Body of pancreas (tissue), 4 donors: ENCODE measurements at regions not wholly inside any gene's neighbourhood (a gene's known extent, or its start where the extent isn't known, plus 50 kb on each side); places are given as distances from the start of the nearest gene placed in this dataset.
"Not testable (repeated sequence)": the region's sequence is repeated elsewhere in the genome, so short reads cannot be mapped to it uniquely, and the experiment has no call there.

Experiments used
- ATAC-seq: fragments of 150-250 bp; one replicate; pipeline ENCODE4 v1.9.1; 2016
- DNase-seq, 4 donors: peaks; one replicate each; pipeline ENCODE4 v3.0.0-alpha.2; 2019
- H3K27ac ChIP-seq, 4 donors: fragments of 200-600 bp; sonication (generic); 1 replicate in 3 of 4; 2 replicates in 1 of 4; pipeline versions ENCODE4 v1.5.1 to v1.6.1; 2016 to 2019; ENCODE audit warnings: mild to moderate bottlenecking in 1 of 4, mixed read lengths in 1 of 4, moderate library complexity in 1 of 4
- H3K27me3 ChIP-seq, 2 donors: fragments of 200-600 bp; sonication (generic); one replicate each; pipeline ENCODE4 v1.6.0; 2016; ENCODE audit warnings: mild to moderate bottlenecking in 1 of 2
- H3K36me3 ChIP-seq, 2 donors: fragments of 200-600 bp; sonication (generic); replicated peaks in 1 of 2; 2 replicates each; pipeline ENCODE4 v1.5.1; 2016; ENCODE audit warnings: low read depth in 2 of 2; ENCODE audit not compliant: insufficient read depth in 1 of 2
- H3K4me1 ChIP-seq: fragments of 200-600 bp; sonication (generic); one replicate; pipeline ENCODE4 v1.6.0; 2016
- H3K4me3 ChIP-seq, 2 donors: fragments of 200-600 bp; sonication (generic); 1 replicate in 1 of 2; 2 replicates in 1 of 2; pipeline ENCODE4 v1.5.1; 2016 to 2019
- H3K9me3 ChIP-seq, 3 donors: fragments of 200-600 bp; sonication (generic); 1 replicate in 2 of 3; 2 replicates in 1 of 3; pipeline ENCODE4 v1.5.1; 2016
- POLR2A ChIP-seq, 3 donors: fragments of 450-650 bp; IDR thresholded peaks; one replicate each; pipeline ENCODE4 v1.6.1; 2016; ENCODE audit warnings: antibody characterized with exemption in 3 of 3, mild to moderate bottlenecking in 2 of 3
- WGBS, 2 donors: methylation state at CpG; one replicate each; pipeline ENCODE4 v1.1.5; 2017; 5-methylcytosine and 5-hydroxymethylcytosine counted together
- intact Hi-C: fragments of 100-400 bp; cut with DNase I; formaldehyde crosslinking; loops from one replicate; pipeline ENCODE4 v1.15.1; 2023
- TF ChIP-seq, protein P1 (sequence below), 7 experiments: fragments of 450-650 bp in 4 of 7; fragments of 200-600 bp in 3 of 7; sonication (generic) in 3 of 7; IDR thresholded peaks; one replicate each; pipeline ENCODE4 v1.5.1; 2016 to 2019; ENCODE audit warnings: antibody characterized with exemption in 7 of 7

DNA sequence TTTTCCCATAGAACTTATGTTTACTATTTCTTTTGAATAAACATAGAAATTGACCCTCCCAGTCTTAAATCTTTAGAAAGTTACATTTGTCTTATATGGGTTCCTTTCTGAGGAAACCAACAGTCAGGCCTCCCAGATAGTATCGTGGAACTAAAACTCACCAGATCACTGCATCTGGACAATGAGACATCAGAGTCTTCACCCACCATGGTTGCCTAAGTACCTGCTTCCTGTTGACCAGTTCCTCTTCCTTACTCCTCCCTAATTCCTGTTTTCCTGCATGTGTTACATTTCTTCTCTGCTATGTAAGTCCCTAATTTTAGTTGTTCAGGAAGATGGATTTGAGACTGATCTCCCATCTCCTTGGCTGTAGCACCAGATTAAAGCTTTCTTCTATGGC lies 462.2 kb downstream of the DIRAS2 start:
- no peaks in the 10 kb centered on the region for H3K27me3 ChIP-seq
- H3K36me3 ChIP-seq, result no peaks in the 10 kb centered on the region
- intact Hi-C loops, result no loop called here
- TF ChIP-seq, protein P1, sequence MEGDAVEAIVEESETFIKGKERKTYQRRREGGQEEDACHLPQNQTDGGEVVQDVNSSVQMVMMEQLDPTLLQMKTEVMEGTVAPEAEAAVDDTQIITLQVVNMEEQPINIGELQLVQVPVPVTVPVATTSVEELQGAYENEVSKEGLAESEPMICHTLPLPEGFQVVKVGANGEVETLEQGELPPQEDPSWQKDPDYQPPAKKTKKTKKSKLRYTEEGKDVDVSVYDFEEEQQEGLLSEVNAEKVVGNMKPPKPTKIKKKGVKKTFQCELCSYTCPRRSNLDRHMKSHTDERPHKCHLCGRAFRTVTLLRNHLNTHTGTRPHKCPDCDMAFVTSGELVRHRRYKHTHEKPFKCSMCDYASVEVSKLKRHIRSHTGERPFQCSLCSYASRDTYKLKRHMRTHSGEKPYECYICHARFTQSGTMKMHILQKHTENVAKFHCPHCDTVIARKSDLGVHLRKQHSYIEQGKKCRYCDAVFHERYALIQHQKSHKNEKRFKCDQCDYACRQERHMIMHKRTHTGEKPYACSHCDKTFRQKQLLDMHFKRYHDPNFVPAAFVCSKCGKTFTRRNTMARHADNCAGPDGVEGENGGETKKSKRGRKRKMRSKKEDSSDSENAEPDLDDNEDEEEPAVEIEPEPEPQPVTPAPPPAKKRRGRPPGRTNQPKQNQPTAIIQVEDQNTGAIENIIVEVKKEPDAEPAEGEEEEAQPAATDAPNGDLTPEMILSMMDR (IDR thresholded peaks at IDR 0.05), result no peak
- no peak for TF ChIP-seq POLR2A (IDR thresholded peaks at IDR 0.05)
- 52 to 68% methylated on average over 1 of the region's 1 CpG for WGBS, 2 donors
- no peak overlapping the region for H3K4me3 ChIP-seq
- no peak for DNase-seq
- H3K27ac ChIP-seq, result no peak overlapping the region
- no peak for ATAC-seq
- H3K4me1 ChIP-seq, result no peaks in the 10 kb centered on the region
- no peaks in the 10 kb centered on the region for H3K9me3 ChIP-seq

DNA sequence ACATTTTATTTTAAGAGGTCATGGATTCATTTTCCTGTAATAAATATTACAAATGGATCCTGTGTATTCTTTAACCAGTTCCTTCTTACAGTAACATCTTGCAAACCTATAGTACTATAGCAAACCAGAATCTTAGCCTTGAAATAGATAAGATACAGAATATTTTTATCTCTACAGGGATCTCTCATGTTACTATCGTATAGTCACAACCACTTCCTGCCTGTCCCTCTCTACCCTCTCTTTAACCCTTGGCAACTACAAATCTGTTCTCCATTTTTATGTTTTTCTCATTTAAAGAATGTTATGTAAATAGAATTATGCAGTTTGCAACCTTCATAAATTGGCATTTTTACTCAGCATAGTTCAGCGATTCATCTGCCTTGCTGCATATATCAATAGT lies 454.0 kb downstream of the DIRAS2 start:
- ATAC-seq (no peak), DNase-seq (no peak)
- H3K9me3 ChIP-seq, result no peaks in the 10 kb centered on the region
- no peak overlapping the region for H3K27ac ChIP-seq
- no peaks in the 10 kb centered on the region for H3K27me3 ChIP-seq
- intact Hi-C loops, result no loop called here
- H3K4me1 ChIP-seq, result no peaks in the 10 kb centered on the region
- H3K36me3 ChIP-seq, result no peaks in the 10 kb centered on the region
- no peak overlapping the region for H3K4me3 ChIP-seq
- 51 to 59% methylated on average over 2 of the region's 2 CpGs for WGBS, 2 donors
- no peak for TF ChIP-seq POLR2A (IDR thresholded peaks at IDR 0.05)
- TF ChIP-seq, protein P1 (IDR thresholded peaks at IDR 0.05), result no peak

DNA sequence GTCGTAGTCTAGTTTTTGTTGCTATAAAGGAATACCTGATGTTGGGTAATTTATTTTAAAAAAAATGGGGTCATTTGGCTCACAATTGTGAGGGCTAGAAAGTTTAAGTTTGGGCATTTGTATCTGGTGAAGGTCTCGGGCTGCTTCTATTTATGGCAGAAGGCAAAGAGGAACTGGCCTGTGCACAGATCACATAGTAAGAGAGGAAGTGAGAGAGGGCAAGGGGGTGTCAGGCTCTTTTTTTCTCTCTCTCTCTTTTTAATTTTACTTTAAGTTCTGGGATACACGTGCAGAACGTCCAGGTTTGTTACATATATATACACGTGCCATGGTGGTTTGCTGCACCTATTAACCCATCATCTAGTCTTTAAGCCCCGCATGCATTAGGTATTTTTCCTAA lies 453.3 kb downstream of the DIRAS2 start:
- no peak overlapping the region for H3K4me3 ChIP-seq
- no peak for TF ChIP-seq POLR2A (IDR thresholded peaks at IDR 0.05)
- TF ChIP-seq, protein P1 (IDR thresholded peaks at IDR 0.05), result no peak
- no peaks in the 10 kb centered on the region for H3K9me3 ChIP-seq
- intact Hi-C loops, result no loop called here
- no peaks in the 10 kb centered on the region for H3K4me1 ChIP-seq
- DNase-seq, result no peak
- ATAC-seq, result no peak
- 69 to 78% methylated on average over 6 of the region's 6 CpGs for WGBS, 2 donors
- no peaks in the 10 kb centered on the region for H3K27me3 ChIP-seq
- no peak overlapping the region for H3K27ac ChIP-seq
- H3K36me3 ChIP-seq, result no peaks in the 10 kb centered on the region

DNA sequence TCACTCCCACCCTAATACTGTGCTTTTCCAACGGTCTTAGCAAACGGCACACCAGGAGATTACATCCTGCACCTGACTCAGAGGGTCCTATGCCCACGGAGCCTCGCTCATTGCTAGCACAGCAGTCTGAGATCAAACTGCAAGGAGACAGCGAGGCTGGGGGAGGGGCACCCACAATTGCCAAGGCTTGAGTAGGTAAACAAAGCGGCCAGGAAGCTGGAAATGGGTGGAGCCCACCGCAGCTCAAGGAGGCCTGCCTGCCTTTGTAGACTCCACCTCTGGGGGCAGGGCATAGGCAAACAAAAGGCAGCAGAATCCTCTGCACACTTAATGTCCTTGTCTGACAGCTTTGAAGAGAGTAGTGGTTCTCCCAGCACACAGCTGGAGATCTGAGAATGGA lies 450.2 kb downstream of the DIRAS2 start:
- H3K27ac ChIP-seq, H3K36me3 ChIP-seq, ATAC-seq, H3K4me3 ChIP-seq, intact Hi-C loops, H3K4me1 ChIP-seq, H3K27me3 ChIP-seq, H3K9me3 ChIP-seq: not testable (repeated sequence)
- peak in 2 of 4 donors; percentile 26 to 70 for DNase-seq
- 63 to 75% methylated on average over 7 of the region's 7 CpGs for WGBS, 2 donors

GRCh38 chr9:90198956-90199355 lies 443.7 kb downstream of the DIRAS2 start:
- no peaks in the 10 kb centered on the region for H3K27me3 ChIP-seq
- H3K4me3 ChIP-seq, result no peak overlapping the region
- no peak for DNase-seq
- TF ChIP-seq POLR2A (IDR thresholded peaks at IDR 0.05), result no peak
- TF ChIP-seq, protein P1 (IDR thresholded peaks at IDR 0.05), result no peak
- no peaks in the 10 kb centered on the region for H3K36me3 ChIP-seq
- H3K9me3 ChIP-seq, result no peaks in the 10 kb centered on the region
- intact Hi-C loops, result no loop called here
- no peak overlapping the region for H3K27ac ChIP-seq
- H3K4me1 ChIP-seq, result no peaks in the 10 kb centered on the region
- ATAC-seq, result no peak
- WGBS, 2 donors, result 45 to 71% methylated on average over 3 of the region's 3 CpGs
